GM23248 (cell line): ENCODE measurements at regions not wholly inside any gene's neighbourhood (a gene's known extent, or its start where the extent isn't known, plus 50 kb on each side); places are given as distances from the start of the nearest gene placed in this dataset.

Experiments
- EZH2 ChIP-seq: fragments of 200-600 bp; sonication (generic); IDR thresholded peaks from 2 replicates; pipeline ENCODE4 v1.6.1; 2018; ENCODE audit warnings: antibody characterized with exemption, mild to moderate bottlenecking; ENCODE audit not compliant: insufficient read depth, poor library complexity, severe bottlenecking
- EZH2phosphoT487 ChIP-seq: fragments of 200-600 bp; sonication (generic); IDR thresholded peaks from 2 replicates; pipeline ENCODE4 v1.6.1; 2018; ENCODE audit warnings: antibody characterized with exemption, moderate library complexity, mild to moderate bottlenecking, low read depth; ENCODE audit not compliant: insufficient read depth

- TF ChIP-seq EZH2 (no peak), EZH2phosphoT487 (no peak)
These were observed 681.9 kb upstream of the HS3ST1 start for GRCh38 chr4:12110627-12111026.
